ENCODE measurements at regions not wholly inside any gene's neighbourhood (a gene's known extent, or its start where the extent isn't known, plus 50 kb on each side); places are given as distances from the start of the nearest gene placed in this dataset.
"Not testable (repeated sequence)": the region's sequence is repeated elsewhere in the genome, so short reads cannot be mapped to it uniquely, and the experiment has no call there.

GRCh38 chr2:224650815-224651439, 65.2 kb downstream of the CCDC195 start:
- DNase-seq (ENCODE audit: low read depth), result peak; percentile 41

GRCh38 chr2:224647684-224648083, 62.5 kb upstream of the CUL3 start:
- DNase-seq (ENCODE audit: low read depth), result not testable (repeated sequence)

GRCh38 chr2:224646242-224646846, 61.2 kb upstream of the CUL3 start:
- no peak for DNase-seq (ENCODE audit: low read depth)

GRCh38 chr2:224645722-224646121, 60.6 kb upstream of the CUL3 start:
- DNase-seq (ENCODE audit: low read depth), result no peak

GRCh38 chr2:224640679-224641078, 55.5 kb upstream of the CUL3 start:
- no peak for DNase-seq (ENCODE audit: low read depth)

GRCh38 chr2:224638301-224638823, 53.2 kb upstream of the CUL3 start:
- peak; percentile 15 for DNase-seq (ENCODE audit: low read depth)
